ENCODE measurements at regions not wholly inside any gene's neighbourhood (a gene's known extent, or its start where the extent isn't known, plus 50 kb on each side); places are given as distances from the start of the nearest gene placed in this dataset.

GRCh38 chr13:105630431-105630830, 905.0 kb downstream of the EFNB2 start:
- intact Hi-C loops (cut with micrococcal nuclease): no loop called here
- TF ChIP-seq YY1 (IDR thresholded peaks at IDR 0.05; ENCODE audit: extremely low read depth, insufficient replicate concordance, low read depth, low read length): no peak
- TF ChIP-seq ATF3 (IDR thresholded peaks at IDR 0.05): no peak
- no peak for TF ChIP-seq REST (IDR thresholded peaks at IDR 0.05; ENCODE audit: low read depth)
- no peak for TF ChIP-seq EZH2phosphoT487 (IDR thresholded peaks at IDR 0.05; ENCODE audit: borderline replicate concordance)
- TF ChIP-seq ZFX (IDR thresholded peaks at IDR 0.05): no peak
- TF ChIP-seq MAX (IDR thresholded peaks at IDR 0.05): no peak
- TF ChIP-seq SP1 (IDR thresholded peaks at IDR 0.05; ENCODE audit: low read depth): no peak
- no peak for TF ChIP-seq ELF1 (IDR thresholded peaks at IDR 0.05; ENCODE audit: borderline replicate concordance, low read depth)
- no peak for TF ChIP-seq SRF (IDR thresholded peaks at IDR 0.05; ENCODE audit: low read depth)
- TF ChIP-seq JUND (IDR thresholded peaks at IDR 0.05): no peak
- TF ChIP-seq CEBPB (IDR thresholded peaks at IDR 0.05; ENCODE audit: low read depth): no peak
- TF ChIP-seq CTCF (IDR thresholded peaks at IDR 0.05 in 2 of 3, conservative IDR thresholded peaks at IDR 0.05 in 1 of 3; ENCODE audit: borderline replicate concordance in 1 of 3, insufficient read depth in 1 of 3, low read depth in 2 of 3, low read length in 2 of 3): no peak
- no peak for TF ChIP-seq SIN3A (IDR thresholded peaks at IDR 0.05; ENCODE audit: low read depth)
- TF ChIP-seq RAD21 (IDR thresholded peaks at IDR 0.05; ENCODE audit: low read depth): no peak
- TF ChIP-seq POLR2A (IDR thresholded peaks at IDR 0.05; ENCODE audit: borderline replicate concordance, extremely low read depth, insufficient read depth, insufficient read length): no peak
- no peak for TF ChIP-seq TCF7L2 (IDR thresholded peaks at IDR 0.05; ENCODE audit: borderline replicate concordance, extremely low read depth, insufficient read depth, insufficient read length)
- BruUV-seq (replicated peaks): no TSS peak
- Histone ChIP-seq H4K20me1 (ENCODE audit: insufficient read depth) (no peaks in the 10 kb centered on the region), H3K79me2 (ENCODE audit: insufficient read depth, low read length) (no peaks in the 10 kb centered on the region), H3K9me3 (ENCODE audit: control insufficient read depth in 1 of 2, insufficient read depth in 1 of 2, low read depth in 1 of 2, low read length in 2 of 2) (no peaks in the 10 kb centered on the region), H3K4me1 (ENCODE audit: control insufficient read depth in 1 of 2, insufficient read depth in 2 of 2, low read length in 2 of 2) (no peaks in the 10 kb centered on the region), H3K9me2 (ENCODE audit: insufficient read depth) (no peaks in the 10 kb centered on the region), H3K36me3 (ENCODE audit: control insufficient read depth in 1 of 2, insufficient read depth in 2 of 2, low read length in 2 of 2) (no peaks in the 10 kb centered on the region), H3K4me3 (replicated peaks in 1 of 2; ENCODE audit: low read depth in 1 of 2, low read length in 2 of 2) (no peak overlapping the region), H3K4me2 (ENCODE audit: low read length) (no peak overlapping the region), H3K9ac (ENCODE audit: low read length) (no peak overlapping the region), H2AFZ (ENCODE audit: low read depth, low read length, poor library complexity, severe bottlenecking) (no peak overlapping the region), H3K27me3 (ENCODE audit: insufficient read depth, low read length) (no peaks in the 10 kb centered on the region), H3K27ac (ENCODE audit: low read depth, low read length) (no peak overlapping the region)
- ATAC-seq: no peak
- ChIA-PET POLR2A (no interaction called here), CTCF (no interaction called here), RAD21 (ENCODE audit: low non-redundant PET in 1 of 2, low total read pairs in 2 of 2, uncharacterized antibody in 2 of 2, unreplicated experiment in 2 of 2) (no interaction called here)
- no peak for DNase-seq (ENCODE audit: low read depth, low spot score)

Data from HCT116 (cell line).